GM19467 (cell line): ENCODE measurements at regions not wholly inside any gene's neighbourhood (a gene's known extent, or its start where the extent isn't known, plus 50 kb on each side); places are given as distances from the start of the nearest gene placed in this dataset.
A peak's percentile ranks its signal among the peaks of the same experiment; 100 is the strongest.
"Not testable (repeated sequence)": the region's sequence is repeated elsewhere in the genome, so short reads cannot be mapped to it uniquely, and the experiment has no call there.

ENCODE experiments used
- ATAC-seq: cut with Tn5 transposase; IDR thresholded peaks from one replicate; pipeline ENCODE4 v1.9.1; 2021; ENCODE audit warnings: mild to moderate bottlenecking, moderate library complexity; ENCODE audit not compliant: unreplicated experiment

DNA sequence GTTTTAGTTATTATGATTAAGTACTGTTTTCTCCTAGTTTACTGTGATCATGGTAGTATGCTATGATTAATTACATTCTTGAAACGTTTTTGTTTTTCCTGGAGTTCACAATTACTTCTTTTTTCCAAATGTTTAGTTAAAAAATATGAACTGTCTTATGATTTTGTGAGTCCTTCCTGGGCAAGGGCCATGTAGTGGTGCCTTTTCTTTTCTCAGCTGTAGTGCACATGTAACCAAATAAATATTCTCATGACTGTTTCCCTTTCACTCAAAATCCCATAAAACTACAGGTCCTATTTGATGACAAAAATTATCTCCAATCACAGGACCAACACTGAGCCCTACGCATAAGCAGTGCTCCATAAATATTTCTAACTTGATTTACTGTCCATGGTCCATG, 118.9 kb upstream of the EGR2 start:
- ATAC-seq = no peak

DNA sequence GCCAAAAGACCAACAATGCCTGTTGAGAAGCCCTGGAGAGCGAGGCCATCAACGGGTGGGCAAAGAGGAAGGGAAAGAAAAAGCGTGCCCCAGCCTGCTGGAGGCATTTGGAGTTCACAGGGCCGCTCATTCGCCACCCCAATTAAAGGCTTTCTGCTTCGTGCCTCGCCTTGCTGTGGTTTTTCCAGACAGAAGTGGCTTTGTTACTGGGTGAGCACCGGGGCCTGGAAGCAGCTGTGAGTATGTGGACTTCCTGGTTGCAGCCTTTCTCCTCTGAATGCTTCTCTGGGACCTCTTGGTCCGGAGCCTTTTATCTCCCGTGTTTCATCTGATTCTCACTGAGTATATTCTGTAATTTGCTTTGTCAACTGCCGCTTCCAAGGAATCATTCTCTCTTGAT, 118.1 kb upstream of the EGR2 start:
- no peak for ATAC-seq

DNA sequence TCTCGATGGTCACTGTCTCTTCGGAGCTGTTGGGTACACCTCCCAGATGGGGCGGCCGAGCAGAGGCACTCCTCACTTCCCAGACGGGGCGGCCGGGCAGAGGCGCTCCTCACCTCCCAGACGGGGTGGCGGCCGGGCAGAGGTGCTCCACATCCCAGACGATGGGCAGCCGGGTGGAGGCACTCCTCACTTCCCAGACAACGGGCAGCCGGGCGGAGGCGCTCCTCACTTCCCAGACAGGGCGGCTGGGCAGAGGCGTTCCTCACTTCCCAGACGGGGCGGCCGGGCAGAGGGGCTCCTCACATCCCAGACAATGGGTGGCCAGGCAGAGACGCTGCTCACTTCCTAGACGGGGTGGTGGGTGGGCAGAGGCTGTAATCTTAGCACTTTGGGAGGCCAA, 112.6 kb upstream of the EGR2 start:
- not testable (repeated sequence) for ATAC-seq

DNA sequence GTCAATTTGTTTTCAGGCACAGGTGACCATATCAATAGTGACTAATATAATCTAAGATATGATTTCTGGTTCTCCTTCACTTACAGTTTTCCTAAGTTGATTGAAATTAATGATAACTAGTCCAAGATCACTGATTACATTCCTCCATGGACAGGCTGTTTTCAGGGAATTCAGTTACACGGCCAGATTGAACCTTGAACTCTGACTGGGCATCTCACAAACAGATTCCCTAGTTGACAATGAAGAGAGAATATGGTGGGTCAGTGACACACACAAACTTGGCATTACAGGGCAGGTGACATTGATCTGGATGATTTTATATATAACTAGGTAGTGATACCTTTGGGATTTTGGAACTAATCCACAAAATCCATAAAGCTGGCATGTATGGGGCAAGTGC, 110.2 kb upstream of the EGR2 start:
- ATAC-seq = no peak

DNA sequence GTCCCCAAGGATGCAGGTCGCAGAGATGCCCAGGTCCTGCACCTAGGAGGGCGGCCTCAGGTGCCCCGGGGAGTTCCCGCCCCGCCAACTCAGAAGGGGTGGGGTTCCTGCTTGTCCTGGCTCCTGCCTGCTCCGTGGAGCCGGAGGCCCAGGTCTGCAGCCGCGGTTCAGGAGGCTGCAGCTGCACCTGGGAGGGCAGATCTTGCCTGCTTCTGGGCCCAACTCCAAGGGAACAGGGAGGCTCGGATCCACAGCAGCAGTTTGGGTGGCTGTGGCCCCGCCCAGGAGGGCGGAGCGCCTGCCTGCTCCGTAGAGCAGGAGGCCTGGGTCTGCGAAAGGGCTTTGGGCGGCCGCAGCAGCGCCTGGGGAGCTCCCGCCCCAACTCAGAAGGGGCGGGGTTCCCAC, 108.2 kb upstream of the EGR2 start:
- no peak for ATAC-seq

DNA sequence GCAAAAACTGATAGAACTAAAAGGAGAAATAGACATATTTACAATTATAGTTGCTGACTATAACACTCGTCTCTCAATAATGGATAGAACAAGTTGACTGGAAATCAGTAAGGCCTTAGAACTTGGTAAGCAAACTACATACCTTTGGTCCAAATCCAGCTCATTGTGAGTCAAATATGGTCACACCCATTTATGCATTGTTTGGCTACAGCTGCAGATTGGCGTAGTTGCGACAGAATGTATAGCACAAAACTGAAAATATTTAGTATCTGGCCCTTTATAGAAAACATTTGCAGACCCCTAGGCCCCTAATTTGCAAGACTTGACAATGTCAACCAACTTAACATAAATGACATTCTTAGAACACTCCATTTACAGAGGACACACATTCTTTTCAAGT, 103.6 kb upstream of the EGR2 start:
- no peak for ATAC-seq

DNA sequence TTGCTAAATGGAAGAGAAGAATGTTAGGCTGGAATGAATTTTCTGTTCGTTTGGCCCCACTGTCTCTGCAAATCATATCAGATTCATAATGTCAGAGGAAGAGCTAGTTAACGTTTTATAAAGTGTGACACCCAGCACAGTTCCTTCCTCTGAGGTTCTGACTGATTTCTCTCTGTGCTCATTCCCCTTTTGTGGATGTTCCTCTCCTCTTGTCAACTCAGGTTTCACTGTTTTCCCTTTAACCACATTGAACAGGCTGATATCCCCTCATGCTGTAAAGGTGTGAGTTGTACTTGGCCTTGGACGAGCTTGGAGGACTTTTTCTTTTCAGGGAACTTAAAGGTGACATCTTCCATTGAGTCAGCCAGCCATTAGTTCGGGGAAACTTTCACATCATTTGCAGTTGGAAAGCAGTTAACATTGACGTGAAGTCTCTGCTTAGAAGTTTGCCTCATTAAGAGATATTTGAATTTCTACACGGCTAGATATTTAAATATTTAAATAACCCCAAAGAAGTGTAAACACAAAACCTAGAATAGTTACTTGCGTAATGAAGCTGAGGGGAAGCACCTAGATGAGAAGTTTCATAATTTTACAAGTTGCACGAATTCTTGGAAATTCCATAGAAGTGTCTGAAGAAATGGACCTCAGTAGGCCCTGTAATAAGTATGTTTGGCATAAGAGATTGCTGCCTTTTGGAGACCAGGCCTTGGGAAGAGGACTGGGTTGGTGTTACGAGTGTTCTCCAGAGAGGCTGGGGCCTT, 101.5 kb upstream of the EGR2 start:
- ATAC-seq = no peak

DNA sequence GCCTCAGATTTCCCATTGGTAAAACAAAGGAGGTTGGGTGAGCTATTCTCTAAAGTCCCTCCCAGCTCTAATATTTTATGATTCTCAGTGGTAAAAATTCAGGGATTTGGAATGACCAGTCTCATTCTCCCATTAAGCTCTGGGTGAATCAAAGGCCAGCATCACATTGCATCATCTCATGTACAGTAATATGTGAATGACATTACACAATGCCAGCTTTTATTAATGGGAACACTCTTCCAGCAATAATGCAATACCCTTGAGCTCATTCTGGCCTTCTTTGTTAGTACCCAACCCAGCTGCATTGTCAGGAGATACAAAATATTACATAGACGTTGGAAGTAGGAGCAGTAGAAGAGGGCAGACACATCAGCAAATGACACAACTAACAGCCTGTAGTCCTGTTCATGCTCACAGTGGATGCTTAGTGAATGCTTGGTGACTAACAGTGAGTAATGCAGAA, 100.0 kb upstream of the EGR2 start:
- no peak for ATAC-seq

DNA sequence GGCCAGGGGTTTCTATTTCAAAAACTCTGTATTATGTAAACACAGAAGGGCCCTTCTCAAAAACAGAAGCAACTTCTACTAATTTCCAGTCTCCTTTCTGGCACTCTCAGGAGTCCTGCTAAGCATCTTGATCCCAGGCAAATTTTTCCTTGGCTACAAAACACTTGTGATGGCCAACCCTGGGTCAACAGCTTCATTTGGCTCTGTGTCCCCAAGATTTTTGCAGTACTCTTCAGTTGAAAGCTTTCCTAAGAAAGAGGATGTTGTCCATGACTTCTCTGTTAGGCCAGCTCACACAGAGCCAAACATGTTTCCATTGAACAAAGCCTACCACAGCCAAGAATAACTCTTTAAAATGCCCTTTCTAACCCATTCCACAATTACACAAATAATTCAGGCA, 99.0 kb upstream of the EGR2 start:
- ATAC-seq = no peak

DNA sequence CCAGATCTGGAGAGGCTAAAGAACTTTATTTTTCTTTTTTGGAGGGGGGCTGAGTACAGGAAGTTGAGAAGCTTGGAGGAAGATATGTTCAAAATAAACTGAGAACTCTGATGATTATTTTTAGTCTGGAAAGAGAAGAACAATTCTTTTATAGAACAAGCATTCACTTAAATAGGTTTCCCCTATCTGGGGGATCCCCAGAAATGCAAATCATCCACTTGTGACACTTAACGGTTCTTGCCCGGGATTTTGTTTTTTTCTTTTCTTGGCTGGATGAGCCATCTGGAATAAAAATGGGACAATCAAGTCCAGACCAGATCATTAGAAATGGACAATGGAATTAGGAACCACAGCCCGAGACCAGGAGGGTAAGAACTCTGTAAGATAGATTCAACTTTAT, 95.9 kb upstream of the EGR2 start:
- ATAC-seq = no peak

DNA sequence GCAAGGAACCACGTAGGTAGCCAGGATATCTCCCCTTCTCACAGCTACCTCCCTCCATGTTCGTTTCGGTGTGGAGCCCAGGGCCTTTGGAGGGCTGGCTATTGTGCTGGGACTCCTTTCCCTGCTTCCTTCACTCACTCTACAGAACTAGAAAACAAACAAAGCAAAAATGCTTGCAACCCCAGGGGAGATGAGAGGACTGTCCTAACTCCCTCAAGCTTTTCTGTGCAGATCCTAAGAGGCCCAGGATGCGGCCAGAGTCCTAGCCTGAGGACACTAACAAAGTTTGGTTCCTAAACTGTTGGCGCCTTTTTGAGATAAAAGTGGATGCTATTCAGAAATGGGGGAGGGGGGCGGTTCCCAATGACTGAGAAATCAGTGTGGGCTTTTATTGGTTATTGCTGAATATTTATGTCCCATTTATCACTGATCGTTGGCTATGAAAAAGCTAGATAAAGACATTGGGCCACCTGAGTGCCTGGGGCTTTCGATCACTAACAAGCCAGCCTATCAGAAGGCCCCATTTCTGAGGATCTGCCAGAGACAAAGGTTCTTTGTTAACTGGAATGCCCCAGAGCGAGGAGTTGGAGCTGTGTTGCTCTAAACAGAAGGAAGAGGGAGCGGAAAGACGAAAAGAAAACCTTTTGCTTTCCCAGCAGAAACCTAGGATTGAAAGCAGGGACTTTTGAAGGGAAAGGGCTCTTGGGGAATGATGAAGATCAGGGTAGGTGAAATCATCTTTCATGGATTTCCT, 95.2 kb upstream of the EGR2 start:
- ATAC-seq = no peak

DNA sequence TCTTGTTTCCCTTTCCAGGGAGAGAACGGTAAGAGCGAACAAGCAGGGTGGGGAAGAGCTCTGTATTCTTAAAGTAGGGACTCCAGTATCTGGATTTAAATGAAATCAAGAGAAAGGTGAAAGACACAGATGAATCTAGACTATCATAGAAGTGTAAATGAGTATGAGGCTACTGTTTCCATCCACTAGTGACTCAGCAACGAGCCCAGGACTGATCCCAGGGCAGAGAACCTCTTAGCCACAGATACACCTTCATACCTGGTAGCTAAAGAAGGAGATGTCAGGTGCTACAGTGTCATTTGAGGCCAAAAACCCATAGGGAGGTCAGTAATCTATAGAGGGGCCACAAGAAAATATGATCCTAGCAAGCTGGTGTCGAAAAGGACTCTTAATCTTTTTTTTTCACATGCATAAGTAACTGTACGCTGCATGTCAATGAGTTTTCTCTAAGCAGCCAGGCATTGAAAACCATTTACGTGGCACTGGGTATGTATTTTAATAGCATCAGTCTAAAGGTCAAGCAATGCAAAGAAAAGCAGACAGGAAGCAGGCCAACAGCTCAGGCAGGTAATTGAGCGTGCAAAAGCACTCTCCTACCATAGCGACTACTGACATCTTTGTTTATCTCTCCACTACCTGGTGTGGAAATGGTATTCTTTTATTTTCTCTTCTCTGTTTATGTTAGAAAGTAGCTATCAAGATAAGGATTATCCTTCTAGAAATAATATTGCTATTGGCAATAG, 91.5 kb upstream of the EGR2 start:
- ATAC-seq = peak; percentile 39

DNA sequence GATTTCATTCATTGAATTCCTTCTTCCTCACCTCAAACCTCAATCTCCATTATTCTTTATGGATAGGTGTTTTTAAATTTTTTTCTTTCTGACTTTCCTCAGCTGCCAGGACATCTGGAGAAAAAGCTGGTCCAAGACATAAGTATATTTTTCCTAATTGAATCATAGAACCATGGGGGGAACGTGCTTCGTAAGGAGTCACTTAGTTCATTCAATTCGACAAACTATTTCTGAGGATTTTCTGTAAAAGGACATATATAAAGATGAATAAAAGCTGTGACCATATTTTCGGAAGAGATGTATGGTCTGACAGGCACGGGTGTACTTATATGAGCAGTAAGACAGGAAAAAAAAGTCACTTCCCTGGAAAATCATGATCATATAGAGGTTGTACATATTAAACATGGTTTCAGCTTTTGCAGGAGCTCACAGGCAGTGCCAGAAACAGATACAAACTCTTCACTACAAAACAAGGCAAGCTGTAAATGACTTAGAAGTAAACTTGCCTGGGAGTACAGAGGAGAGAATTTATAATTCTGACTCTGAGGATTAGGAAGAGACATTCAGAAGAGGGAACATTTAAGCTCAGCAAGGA, 88.2 kb upstream of the EGR2 start:
- ATAC-seq = no peak

DNA sequence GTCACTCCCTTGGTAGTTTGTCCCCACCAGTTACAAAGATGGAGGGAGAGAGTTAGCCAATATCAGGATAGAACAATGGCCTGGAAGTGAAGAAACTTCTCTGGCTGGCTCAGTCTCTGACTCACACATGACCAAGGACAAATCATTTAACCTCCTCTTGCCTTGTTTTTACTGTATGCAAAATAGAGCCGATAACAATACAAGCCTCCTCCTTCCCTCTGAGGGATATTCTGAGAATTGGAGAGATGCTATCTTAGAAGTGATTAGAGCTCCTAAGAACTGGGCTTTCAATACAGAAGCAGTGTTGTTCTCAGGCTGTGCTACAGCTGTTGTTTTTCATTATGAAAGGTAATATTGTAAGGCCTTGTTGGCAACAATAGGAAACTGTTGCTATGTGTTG, 87.7 kb upstream of the EGR2 start:
- no peak for ATAC-seq

DNA sequence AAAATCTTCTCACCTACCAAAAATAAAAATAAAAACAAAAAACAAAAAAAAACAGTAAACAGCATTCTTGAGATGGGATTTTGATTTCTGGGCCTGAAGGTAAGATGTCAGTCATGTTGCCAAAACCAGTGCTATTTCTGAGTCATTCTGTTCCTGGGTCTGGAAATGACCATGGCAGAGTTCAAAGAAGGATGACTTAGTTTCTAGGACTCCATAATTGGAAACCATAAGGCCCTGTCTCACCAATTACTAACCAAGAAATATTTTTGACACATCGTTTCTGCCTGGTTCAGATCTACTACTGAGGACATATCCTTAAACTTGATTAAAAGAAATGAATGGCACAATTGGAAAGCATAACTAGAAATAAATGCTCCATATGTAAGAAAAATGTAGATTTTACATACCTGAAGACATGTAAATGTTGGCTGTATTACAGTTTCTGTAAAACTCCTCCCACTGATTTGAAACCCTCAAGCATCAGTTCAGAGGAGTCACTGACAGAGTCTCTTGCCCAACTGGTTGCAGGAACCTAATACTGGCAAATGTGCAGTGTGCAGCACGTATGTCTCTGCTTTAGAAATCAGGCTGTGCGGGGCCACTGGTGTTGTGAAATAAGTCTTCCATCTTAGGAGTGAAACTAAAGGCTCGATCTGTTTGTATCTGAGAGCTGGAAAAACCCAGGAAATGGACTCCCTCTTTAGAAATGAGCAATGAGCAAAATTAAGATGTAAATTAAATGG, 84.8 kb upstream of the EGR2 start:
- no peak for ATAC-seq

DNA sequence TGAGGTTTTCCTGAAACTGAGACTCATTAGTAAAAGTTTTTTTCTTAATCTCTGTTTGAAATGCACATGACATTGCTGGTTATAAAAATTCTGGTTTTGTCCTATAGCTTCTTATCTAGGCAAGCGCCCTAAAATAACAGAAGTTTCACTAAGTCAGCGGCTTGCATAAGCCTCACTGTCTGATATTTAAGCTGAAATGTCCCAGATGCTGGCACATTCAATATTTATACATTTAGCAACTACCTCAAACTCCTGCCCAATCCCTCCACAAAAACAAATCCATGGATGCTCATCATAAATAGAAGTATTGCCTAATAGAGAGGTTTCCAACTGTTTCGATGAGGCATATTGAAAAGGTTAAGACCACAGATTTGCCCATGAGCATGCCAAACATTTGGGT, 83.1 kb upstream of the EGR2 start:
- ATAC-seq = no peak

DNA sequence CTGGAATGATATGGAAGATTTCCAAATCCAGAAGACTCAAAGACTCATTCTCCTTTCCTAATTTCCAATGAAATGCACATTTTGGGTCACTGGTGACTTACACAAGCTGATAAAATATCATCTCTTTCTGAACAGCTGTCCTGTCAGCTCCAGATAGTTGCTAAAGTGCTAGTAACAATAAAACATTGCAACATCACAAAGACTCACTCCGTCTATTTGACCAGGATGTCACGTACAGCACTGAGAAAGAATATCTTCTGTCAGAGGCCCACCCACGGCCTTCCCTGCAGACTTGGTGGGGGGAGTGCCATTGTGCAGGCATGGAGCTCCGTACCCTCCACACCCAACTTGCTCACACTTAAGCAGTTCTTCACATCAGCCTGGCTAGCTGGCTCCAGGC, 78.9 kb upstream of the EGR2 start:
- no peak for ATAC-seq

DNA sequence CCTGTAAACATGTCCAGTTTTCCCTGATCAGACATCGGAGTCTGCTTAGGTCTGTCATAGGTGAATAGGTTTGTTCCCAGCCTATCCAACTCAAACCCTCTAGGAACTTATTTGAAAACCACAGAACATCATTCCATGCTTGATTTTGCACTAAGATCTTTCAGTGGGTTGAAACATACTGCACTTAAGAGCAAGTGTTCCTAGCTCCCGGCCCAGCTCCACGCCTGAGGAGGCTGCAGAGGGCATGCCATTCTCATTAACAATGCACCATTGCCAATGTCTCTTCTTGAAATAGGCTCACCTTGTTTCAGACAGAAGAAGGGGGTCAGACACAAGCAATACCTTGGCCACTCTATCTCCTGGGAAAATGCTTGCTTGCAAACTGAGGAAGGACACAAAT, 78.0 kb upstream of the EGR2 start:
- no peak for ATAC-seq

DNA sequence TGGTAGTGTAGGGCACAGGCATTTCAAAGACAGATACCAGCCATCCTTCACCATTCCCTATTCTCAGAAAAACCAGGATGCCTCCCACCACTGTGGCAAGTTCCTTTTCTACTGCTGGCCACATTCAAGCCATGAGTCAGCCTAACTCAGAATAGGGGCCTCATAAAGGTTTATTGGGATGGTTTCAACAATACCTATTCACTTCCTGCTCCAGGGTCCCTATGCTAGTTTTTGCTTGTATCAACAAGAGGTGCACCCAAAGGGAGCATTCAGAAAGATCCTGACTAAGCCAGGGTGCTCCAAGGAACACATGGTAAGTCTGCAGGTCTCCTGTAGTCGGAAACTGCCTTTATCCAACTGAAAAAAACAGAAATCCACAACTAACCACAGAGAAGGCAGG, 76.9 kb upstream of the EGR2 start:
- ATAC-seq = no peak

DNA sequence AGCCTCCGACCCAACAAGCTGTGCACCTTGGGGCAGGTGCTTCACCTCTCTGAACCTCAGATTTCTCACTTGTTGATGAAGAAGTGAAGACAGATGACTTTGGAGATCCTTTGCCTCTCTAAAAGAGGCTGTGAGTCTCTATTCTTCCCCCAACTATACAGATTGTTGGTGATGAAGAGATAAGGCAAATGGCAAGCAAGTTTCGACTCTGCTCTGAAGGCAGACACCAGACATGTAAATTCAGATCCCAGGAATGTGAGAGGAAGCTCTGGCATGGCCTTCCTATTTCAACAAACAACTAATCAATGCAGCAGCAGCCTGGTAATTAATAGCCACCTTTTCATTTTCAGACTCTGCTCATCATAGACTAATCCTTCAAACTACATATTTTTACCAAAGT, 74.2 kb upstream of the EGR2 start:
- no peak for ATAC-seq

DNA sequence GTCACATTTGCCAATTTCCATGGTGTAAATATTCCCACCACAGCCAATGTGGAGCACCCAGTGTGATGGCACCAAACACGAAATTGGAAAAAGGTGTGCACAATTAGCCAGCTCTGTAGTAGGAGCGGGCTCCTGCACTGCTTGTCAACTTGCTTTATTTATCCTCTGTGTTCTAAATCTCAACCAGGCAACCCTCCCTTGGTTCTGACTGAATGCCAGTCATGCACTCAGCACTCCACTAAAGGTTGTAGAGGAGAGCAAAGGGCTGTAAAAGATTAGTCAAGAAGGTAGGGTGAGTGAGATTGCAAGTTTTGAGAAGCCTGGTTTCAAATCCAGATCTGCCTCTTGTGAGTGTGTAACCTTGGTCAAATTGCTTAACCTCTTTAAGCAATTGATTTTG, 71.5 kb upstream of the EGR2 start:
- no peak for ATAC-seq
